ENCODE measurements at regions not wholly inside any gene's neighbourhood (a gene's known extent, or its start where the extent isn't known, plus 50 kb on each side); places are given as distances from the start of the nearest gene placed in this dataset.

DNA sequence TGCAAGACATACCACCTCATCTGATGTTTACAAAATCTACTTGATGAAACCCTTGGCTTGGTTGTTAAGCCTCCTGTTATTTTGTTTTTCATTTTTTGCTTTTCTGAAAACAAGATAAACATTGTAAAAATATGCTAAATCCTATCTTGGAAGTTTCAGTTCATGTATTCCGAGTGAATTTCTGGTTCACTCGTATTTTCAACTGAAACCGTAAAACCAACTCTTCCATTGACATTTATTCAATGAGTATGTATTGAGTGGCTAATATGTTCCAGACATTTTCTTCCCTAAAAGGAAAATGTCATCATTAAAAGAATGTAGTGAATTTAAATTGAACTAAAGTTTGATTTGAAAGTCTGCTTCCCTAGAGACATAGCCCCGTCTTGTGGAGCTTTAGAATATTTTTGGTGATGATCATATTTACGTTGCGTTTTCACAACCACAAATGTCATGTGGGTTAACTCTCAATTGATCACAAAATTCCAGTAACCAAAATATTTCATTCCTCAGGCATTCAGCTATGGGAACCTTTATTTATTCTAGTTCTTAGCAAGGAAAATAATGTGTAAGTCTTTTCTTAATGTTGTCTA, 204.2 kb downstream of the MBD2 start:
- no peak for DNase-seq

DNA sequence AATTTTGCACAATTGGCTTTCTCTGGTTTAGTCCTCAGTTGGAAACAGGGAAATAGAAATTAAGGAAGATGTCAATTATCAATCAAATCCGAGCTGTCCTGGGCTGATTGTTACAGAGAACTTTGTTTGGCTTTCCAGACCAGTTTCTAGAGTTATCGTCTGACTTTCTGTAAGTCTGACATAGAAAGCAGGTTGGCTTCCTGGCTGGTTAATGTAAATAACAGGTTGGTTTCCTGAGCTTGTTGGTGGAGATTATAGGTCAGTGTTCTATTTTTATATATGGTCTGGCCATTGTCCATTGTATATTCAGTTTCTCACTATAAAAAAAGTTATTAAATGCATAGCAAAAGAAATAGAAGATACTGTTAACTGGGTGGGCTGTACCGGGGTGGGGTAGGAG, 204.8 kb downstream of the MBD2 start:
- no peak for DNase-seq

DNA sequence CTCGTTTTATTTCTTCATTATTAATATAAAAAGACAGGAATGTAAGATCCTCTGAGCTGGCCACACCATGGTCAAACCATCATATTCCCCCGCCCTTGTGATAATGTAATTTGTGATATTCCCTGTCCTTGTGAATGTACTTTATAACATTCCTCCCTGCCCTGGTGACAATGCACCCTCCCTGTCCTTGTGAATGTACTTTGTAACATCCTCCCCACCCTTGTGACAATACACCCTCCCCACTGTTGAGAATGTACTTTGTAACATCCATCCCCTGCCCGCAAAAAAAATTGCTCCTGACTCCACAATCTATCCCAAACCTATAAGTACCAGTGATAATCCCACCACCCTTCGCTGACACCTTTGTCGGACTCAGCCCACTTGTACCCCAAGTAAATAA, 211.0 kb downstream of the MBD2 start:
- no peak for DNase-seq

DNA sequence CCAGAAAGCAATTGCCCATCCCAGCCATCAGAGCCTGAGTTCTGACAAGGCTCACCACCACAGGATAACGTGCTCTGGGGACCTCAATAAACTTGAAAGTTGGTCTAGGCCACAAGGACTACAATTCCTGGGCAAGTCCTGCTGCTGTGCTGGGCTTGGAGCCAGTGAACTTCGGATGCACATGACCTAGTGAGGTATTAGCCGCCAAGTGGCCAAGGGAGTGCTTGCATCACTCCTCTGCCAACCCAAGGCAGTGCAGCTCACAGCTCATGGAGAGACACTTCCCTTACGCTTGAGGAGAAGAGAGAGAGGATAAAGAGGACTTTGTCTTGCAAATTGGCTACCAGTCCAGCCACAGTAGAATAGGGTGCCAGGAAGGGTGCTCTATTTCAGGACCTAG, 219.6 kb downstream of the MBD2 start:
- no peak for DNase-seq

DNA sequence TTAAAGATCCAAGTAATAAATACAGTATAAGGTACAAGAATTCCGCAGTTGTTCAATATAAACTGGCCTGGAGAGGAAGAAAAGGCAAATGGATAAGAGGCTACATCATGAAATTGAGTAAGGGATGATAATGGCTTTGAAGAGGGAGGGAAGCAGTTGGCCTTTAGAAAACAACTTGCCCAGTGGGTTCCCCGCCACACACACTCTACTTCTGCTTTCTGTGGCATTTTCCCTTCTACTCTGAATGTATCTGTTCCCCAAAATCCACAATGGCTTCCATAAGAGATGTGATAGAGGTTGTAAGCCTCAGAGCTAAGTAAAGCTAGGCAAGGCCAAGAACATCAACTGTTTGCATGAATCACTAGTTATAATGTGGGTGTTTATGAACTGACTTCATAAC, 221.3 kb downstream of the MBD2 start:
- DNase-seq = no peak

DNA sequence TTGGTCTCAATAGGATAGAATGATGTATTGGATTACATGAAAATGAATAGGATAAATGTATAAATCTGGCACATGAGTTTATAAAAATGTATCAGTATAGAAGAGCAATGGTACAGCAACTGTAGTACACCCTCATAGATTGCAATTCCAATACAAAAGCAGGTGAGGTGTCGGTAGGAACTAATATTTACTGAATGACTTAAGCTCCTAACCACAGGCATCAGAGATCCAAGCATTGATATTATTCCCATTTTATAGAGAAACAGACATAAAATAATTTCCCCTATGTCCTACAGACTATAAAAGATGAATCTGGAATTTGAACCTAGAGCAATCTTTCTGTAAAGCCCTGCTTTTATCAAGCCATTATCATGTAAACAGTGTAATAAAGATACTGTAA, 227.4 kb downstream of the MBD2 start:
- no peak for DNase-seq

DNA sequence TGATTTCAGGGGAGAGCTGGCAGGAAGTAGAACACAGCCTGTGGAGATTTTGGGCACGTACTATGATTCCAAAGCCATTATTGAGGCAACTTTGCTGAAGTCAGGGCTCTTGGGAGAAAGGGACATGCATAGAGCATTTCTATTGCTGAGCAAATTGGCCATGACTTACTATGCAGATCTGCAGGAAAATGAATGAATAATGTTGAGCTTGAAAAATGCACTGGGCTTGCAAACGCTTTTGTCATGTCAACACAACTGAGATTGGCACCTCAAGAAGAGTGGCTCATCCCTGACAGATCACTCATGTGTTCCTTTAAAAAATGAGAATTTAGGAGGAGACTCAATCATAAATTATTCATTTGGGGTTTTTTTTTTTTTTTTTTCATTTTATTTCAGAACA, 230.5 kb downstream of the MBD2 start:
- DNase-seq = no peak

DNA sequence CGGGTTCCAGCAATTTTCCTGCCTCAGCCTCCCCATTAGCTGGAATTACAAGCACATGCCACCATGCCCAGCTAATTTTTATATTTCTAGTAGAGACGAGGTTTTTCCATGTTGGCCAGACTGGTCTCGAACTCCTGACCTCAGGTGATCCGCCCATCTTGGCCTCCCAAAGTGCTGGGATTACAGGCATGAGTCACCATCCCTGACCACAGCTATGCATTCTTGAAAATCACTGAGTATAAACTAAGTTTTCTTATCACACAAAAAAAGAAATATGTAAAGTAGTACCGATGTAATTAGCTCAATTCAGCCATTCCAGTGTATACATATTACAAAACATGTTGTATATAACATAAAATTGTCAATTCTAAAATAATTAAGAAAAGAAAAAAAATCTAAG, 232.7 kb downstream of the MBD2 start:
- DNase-seq = no peak

DNA sequence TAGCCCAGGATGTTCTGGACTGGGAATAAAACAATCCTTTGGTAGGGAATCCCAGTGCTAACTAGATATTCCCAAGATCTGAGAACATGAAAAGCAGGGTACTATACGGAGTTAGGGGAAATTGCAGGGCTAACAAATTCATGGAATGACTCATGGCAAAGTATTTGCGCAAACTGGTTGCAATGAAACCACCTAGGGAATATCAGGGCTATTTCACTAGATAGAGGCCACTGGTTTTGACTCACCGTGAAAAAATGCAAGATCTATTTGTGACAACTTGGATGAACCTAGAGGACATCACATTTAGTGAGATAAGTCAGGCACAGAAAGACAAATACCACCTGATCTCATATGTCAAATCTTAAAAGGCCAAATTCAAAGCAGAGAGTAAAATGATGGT, 233.3 kb downstream of the MBD2 start:
- DNase-seq = no peak

DNA sequence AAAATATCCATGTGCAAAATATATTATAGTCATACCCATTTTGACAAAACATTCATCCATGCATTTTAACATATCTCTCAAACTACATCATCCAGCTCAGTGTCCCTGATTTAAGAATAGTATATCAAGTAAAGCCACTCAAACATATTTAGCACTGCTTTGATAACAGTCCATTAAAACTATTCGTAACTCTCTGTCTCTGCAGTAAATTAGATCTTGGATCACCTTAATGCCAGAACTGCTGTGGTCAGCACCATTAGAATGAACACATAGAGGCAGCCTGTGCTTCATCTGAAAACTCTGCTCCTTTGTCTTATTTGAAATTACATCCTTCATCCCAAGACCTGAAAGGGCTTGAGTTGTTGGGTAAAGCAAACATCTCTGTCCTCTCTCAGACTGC, 234.0 kb downstream of the MBD2 start:
- no peak for DNase-seq

DNA sequence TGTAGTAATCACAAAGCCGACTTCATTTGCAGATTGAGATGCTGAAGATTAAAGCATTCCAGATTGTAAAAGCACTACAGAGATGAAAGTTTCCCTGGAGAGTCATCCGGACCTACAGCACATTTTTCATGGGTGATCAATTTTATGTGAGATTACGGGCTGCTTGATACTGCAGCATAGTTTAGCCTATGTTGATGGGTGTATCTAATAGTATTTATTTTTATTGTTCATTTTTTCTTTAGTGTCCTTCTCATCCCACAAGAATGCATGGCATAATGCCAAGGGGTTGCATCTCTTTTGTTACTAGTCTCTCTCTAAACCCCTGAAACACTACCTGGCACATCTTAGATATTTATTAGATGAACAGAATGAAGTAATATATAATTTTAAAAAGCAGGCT, 240.4 kb downstream of the MBD2 start:
- no peak for DNase-seq

DNA sequence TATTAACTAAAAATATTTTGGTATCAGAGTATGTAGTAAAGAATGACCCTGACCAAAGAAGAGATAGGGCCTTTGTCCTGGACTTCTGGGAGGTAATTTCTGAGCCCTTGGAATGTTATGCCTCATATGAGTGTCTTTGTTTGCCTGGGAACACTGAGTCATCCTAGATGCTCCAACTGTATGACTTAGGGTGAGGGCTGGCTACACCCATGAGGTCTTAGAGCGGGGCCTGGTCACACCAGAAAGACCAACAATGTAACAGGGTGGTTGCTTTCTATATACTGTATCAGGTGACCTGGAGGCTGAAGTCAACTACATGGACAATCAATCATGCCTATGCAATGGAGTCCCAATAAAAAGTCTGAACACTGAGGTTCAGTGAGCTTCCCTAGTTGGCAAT, 253.1 kb downstream of the MBD2 start:
- DNase-seq = no peak

DNA sequence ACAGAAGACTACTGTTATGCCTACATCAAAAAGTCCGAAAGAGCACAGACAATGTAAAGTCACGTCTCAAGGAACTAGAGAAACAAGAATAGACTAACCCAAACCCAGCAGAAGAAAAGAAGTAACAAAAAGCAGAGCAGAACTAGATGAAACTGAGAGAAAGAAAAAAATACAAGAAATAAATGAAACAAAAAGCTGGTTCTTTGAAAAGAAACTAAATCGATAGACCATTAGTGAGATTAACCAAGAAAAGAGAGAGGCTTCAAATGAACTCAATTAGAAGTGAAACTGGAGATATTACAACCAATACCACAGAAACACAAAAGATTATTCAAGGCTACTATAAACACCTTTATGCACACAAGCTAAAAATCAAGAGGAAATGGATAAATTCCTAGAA, 271.8 kb downstream of the MBD2 start:
- DNase-seq = no peak

DNA sequence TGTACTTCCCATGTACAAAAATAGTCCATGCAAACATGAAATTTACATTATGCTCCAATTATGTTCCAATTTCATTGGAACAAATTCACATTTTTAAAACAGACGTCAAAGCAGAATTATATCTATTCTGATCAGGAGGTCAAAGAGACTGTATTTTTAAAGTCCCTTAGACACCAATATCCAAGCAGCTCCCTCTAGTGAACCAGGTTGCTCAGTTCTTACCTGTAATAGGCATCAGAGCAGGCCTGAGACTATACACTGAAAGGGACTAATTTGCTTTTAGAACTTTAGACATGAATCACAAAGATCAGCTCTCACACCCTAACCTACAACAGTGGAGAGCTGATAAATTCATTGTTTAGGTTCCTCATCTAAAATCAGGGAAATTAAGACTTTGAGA, 273.9 kb downstream of the MBD2 start:
- DNase-seq = no peak

DNA sequence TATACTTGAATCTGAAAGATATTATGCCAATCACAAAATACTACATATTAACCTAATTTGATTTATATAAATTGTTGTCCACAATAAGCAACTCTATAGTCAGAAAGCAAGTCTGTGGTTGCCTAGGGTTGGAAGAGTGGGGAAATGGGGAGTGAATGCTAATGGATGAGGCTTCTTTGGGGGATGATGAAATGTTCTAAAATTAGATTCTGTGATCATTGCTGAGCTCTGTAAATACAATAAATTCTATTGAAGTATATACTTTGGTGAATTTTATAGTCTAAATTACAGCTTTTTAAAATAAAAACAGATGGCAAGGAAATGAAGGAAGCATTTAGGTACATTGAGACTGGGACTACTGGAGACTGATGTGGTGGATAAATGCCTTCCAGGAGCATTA, 275.5 kb downstream of the MBD2 start:
- no peak for DNase-seq

DNA sequence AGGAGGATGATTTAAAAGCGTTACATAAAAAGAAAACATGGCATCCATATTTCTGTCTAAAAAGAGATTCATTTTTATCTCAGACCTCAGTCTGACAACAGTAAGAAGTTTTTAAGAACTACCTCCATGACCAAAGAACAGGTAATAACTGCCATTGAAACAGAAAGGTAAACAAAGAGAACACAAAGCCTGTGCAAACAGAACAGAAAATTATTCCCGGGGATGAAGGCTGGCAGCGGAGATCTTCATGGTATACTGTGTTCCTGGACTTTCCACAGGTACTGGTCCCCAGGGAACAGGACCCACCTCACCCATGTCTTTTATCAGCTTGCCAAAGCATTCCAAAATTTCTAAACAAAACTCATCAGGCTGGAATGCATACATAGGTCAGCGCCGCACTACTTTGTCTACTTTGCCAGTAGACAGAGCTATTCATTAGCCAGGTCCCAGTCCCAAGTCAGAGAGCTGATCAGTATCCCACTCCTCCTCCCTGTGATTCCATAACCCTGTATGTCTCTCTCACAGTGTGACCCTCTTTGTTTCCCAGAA, 277.3 kb downstream of the MBD2 start:
- no peak for DNase-seq

DNA sequence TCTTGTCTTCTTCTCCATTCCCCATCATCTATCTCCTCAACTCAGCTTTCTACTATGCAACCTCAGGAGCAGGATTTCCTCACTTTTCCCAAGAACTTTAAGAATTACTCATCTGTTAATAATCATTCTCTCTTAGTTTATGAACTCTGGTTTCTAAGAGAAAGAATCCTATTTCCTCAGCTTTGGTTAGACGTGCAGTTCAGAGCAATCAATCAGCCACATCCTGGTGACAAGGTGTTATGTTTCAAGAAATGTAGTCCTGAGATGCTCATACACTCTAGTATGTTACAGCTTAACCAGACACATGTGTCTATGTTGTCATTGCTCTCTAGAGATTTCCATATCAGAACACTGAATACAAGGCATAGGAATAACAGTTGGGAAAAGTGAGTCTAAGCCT, 277.9 kb downstream of the MBD2 start:
- DNase-seq = no peak

DNA sequence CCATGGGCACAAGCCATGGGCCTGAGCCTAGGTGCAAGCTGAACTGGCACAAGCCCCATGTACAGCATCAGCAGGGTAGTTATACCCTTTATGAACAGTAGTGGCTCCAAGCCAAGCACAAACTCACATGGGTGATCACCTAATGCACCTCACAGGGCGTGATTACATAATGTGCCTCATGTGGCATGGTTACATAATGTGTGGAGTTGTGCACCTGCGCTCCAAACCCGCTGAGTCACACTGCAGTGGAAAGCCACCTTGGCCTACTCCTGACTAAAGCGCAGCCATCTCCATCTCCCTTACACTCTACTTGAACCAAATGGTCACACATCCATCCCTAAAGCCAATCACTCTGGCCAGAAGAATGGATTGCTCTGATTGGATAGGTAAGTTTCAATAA, 279.7 kb downstream of the MBD2 start:
- DNase-seq = no peak

DNA sequence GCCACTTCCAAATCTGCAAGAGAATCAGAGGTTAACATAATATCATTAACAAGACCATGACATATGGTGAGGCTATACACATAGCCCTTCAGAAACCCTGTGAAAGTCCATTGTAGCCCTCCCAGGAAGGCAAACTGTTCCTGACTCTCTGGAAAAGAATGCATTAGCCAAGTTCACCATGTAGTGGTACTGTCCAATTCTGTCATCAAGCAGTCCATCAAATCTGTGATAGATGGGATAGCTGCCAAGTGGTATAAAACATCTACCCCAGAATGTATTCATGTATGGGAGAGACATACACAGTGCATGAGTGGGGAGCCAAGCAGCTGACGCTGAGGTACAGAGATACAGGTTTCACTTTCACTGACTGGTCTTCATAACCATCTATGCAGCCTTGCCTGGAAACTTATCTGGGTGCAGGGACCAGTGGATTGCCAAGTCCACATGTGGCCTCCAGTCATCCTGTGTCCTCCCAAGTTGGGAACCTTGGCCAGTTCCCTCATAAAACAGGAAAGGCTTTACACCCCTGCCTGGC, 281.1 kb downstream of the MBD2 start:
- DNase-seq = no peak

DNA sequence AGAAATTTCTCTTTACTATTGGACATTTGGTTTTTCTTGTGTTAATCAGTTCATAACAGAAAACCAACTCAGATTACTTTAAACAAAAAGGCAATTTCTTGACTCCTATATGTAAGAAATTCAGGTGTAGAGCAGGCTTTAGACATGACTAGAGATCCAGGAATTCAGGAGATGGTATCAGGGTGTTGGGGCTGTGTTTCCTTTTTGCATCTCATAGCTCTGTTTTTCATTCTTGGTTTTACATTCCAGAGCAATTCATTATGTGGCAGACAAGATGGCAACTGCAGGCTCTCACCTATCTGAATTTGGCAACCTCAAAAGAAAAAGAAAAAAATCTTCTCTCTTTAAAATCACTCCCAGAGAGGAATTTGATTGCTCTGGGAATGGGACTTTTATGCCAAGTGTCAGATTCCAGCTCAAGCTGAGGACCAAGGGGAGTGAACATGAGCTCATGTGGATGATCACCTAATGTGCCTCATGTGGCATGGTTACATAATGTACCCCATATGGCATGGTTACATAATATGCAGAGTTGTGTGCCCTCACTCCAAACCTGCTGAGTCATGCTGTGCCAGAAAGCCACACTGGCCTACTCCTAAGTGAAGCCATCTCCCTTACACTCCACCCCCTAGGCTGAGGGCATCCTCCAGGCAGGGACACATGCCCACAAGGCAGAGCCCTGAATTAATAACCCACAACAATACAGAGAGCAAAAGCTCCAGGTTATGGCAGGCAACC, 282.7 kb downstream of the MBD2 start:
- no peak for DNase-seq

DNA sequence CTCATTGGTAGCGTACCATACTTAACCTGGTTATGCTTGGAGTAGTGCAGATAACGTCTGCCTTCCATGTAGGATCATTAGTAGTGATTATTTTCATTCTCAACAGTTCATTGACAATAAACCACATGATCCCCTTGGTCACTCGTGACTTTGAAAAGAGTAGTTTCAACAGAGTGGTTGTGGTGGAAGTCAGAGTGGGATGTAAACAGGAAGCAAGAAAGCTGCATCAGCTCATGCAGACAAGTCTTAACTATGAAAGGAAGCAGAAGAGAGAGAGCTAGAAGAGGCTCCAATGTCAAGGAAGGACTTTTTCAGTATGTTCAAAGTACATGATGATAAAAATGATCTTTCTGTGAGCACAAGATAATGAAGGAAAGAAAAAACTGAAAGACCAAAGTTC, 287.4 kb downstream of the MBD2 start:
- DNase-seq = no peak

DNA sequence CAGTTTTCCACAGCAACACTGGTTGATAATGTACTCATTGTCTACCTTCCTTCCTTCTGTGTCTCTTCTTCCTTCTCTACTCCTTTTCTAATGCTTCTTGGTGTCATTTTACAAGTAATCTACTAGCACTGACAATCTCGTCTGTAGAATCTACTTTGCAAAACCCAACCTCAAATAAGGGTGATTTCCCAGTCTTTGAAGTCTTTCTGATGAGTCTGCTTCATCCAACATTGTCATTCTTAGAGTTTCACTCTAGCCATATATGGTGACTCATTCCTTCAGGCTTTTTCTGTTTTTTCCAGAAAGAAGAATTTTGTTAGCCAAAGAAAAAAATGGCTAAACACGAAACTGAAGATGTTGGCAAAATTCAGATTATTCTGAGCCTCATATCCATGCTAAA, 288.7 kb downstream of the MBD2 start:
- no peak for DNase-seq

DNA sequence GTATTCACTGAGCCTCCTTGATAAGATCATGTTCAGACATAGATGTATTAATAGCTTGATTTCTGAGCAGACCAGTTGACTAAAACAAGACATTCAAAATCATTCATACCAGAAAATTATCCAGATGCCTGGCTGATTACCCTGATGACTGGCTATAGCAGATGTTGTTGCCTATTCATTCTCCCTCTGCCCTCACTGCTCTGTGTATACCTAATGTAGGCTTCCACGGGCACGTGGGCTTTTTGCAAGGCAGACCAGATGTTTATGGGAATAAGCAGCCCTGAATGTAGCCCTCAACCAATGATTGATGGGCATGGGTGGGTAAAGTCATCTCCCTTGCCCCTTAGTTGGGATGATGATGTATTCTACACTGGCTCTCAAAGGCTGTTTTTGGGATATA, 289.1 kb downstream of the MBD2 start:
- no peak for DNase-seq

DNA sequence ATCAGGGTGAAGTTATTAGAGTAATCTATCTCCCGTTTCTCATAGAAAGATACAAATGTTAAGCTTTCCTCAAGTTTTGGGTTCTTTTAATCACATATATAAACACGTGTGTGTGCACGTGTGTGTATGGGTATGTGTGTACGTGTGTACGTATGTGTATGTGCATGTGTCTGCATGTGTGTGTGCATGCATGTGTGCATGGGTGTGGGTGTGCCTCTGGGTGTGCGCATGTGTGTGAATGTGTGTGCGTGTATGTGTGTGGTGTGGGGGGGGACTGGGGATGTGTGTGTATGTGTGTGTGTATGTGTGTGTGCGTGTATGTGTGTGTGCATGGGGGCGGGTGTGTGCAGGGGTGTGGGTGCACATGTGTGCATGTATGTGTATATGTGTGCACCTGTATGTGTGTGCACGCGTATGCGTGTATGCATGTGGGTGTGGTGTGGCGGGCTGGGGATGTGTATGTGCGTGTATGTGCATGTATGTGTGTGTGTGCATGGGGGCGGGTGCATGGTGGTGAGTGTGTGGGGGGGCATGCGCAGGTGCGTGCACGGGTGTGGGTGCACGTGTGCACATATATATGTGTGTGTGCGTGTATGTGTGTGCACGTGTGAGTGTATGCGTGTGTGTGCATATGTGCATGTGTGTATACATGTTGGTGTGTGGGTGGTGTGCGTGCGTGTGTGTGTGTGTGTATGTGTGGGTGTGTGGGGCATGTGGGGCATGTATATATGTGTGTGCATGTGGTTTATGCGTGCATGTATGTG, 304.0 kb downstream of the MBD2 start:
- no peak for DNase-seq

Measured in central memory CD4-positive, alpha-beta T cell (primary cell).